Aorta (tissue), 5 donors: ENCODE measurements at regions not wholly inside any gene's neighbourhood (a gene's known extent, or its start where the extent isn't known, plus 50 kb on each side); places are given as distances from the start of the nearest gene placed in this dataset.

Experiments used
- ATAC-seq: fragments of 200-7000 bp; cut with Tn5 transposase; one replicate; pipeline ENCODE4 v1.9.1; 2022; ENCODE audit warnings: moderate library complexity; ENCODE audit not compliant: low FRiP score
- DNase-seq, 2 donors: peaks; one replicate each; pipeline ENCODE4 v3.0.0-alpha.2; 2020
- H3K27ac ChIP-seq, 2 donors: one replicate each; pipeline ENCODE4 v1.5.1; 2013; ENCODE audit warnings: low read length in 2 of 2, mild to moderate bottlenecking in 2 of 2, moderate library complexity in 2 of 2, control low read depth in 1 of 2, inconsistent platforms in 1 of 2, low read depth in 1 of 2
- H3K27me3 ChIP-seq, 2 donors: one replicate each; pipeline ENCODE4 v1.6.1; 2013; ENCODE audit warnings: control low read depth in 1 of 2, low read length in 1 of 2, mild to moderate bottlenecking in 1 of 2, moderate library complexity in 1 of 2; ENCODE audit not compliant: insufficient read depth in 2 of 2, control insufficient read depth in 1 of 2
- H3K36me3 ChIP-seq, 2 donors: one replicate each; pipeline ENCODE4 v1.6.1; 2013; ENCODE audit warnings: control low read depth in 1 of 2, low read length in 1 of 2, mild to moderate bottlenecking in 1 of 2; ENCODE audit not compliant: insufficient read depth in 2 of 2, control insufficient read depth in 1 of 2
- H3K4me1 ChIP-seq, 2 donors: one replicate each; pipeline ENCODE4 v1.6.1; 2013; ENCODE audit warnings: low read length in 2 of 2, control low read depth in 1 of 2, mild to moderate bottlenecking in 1 of 2, moderate library complexity in 1 of 2; ENCODE audit not compliant: insufficient read depth in 2 of 2, control insufficient read depth in 1 of 2
- H3K4me3 ChIP-seq, 2 donors: one replicate each; pipeline ENCODE4 v1.5.1; 2013; ENCODE audit warnings: low read length in 2 of 2, control low read depth in 1 of 2, mild to moderate bottlenecking in 1 of 2
- H3K9me3 ChIP-seq: one replicate; pipeline ENCODE4 v1.6.1; 2013; ENCODE audit warnings: mild to moderate bottlenecking, low read length; ENCODE audit not compliant: control insufficient read depth
- WGBS, 2 donors: extraction: QIAGEN DNeasy Blood & Tissue Kit; methylation state at CpG; one replicate each; pipeline ENCODE4 v1.1.7; 2013; 5-methylcytosine and 5-hydroxymethylcytosine counted together
- intact Hi-C, 2 donors: fragments of 100-400 bp; cut with DNase I; formaldehyde crosslinking; loops; one replicate each; pipeline versions ENCODE4 v1.14.2 to v1.15.0; 2022
- donor health status: healthy with polysubstance abuse.
- donor health status: Bipolar disorder and iron deficiency.
- donor health status: DM: no; HTN: no; CAD: no.
- donor health status: DM: no; HTN: no; CAD: no.
- donor health status: DM: yes; HTN: yes; CAD: no.

- no peak for ATAC-seq
- H3K36me3 ChIP-seq = no peaks in the 10 kb centered on the region
- 97% methylated on average over 7 of the region's 7 CpGs for WGBS, 2 donors
- no peak for DNase-seq
- no peaks in the 10 kb centered on the region for H3K9me3 ChIP-seq
- H3K27me3 ChIP-seq = no peaks in the 10 kb centered on the region
- intact Hi-C loops = no loop called here
- H3K27ac ChIP-seq = no peak overlapping the region
- H3K4me1 ChIP-seq = no peaks in the 10 kb centered on the region
- no peak overlapping the region for H3K4me3 ChIP-seq
Observed at GRCh38 chr20:50410343-50410742, 99.8 kb upstream of the PTPN1 start.

- no peaks in the 10 kb centered on the region for H3K27me3 ChIP-seq
- no peak overlapping the region for H3K4me3 ChIP-seq
- WGBS, 2 donors = 85 to 87% methylated on average over 6 of the region's 6 CpGs
- no peak overlapping the region for H3K27ac ChIP-seq
- DNase-seq (no peak), ATAC-seq (no peak)
- intact Hi-C loops = no loop called here
- no peaks in the 10 kb centered on the region for H3K9me3 ChIP-seq
- no peaks in the 10 kb centered on the region for H3K4me1 ChIP-seq
- H3K36me3 ChIP-seq = no peaks in the 10 kb centered on the region
Observed at GRCh38 chr20:50412069-50412468, 98.1 kb upstream of the PTPN1 start.

GRCh38 chr20:50412499-50412898 lies 97.7 kb upstream of the PTPN1 start:
- DNase-seq (no peak), ATAC-seq (no peak)
- Histone ChIP-seq H3K27ac (no peak overlapping the region), H3K27me3 (no peaks in the 10 kb centered on the region), H3K36me3 (no peaks in the 10 kb centered on the region), H3K9me3 (no peaks in the 10 kb centered on the region), H3K4me3 (no peak overlapping the region), H3K4me1 (no peaks in the 10 kb centered on the region)
- 92 to 97% methylated on average over 7 of the region's 7 CpGs for WGBS, 2 donors
- intact Hi-C loops = no loop called here

GRCh38 chr20:50413088-50413500 lies 97.1 kb upstream of the PTPN1 start:
- no peaks in the 10 kb centered on the region for H3K4me1 ChIP-seq
- 95 to 99% methylated on average over 6 of the region's 6 CpGs for WGBS, 2 donors
- H3K27me3 ChIP-seq = no peaks in the 10 kb centered on the region
- no peak overlapping the region for H3K27ac ChIP-seq
- ATAC-seq (no peak), DNase-seq (no peak)
- H3K4me3 ChIP-seq = no peak overlapping the region
- no peaks in the 10 kb centered on the region for H3K9me3 ChIP-seq
- intact Hi-C loops = no loop called here
- H3K36me3 ChIP-seq = no peaks in the 10 kb centered on the region

- Histone ChIP-seq H3K36me3 (no peaks in the 10 kb centered on the region), H3K9me3 (no peaks in the 10 kb centered on the region), H3K27ac (peak overlapping the region; percentile 89 to 96), H3K4me3 (no peak overlapping the region), H3K4me1 (no peaks in the 10 kb centered on the region), H3K27me3 (no peaks in the 10 kb centered on the region)
- peak; percentile 31 for ATAC-seq
- no peak for DNase-seq
- intact Hi-C loops = no loop called here
- 7 to 10% methylated on average over 5 of the region's 5 CpGs for WGBS, 2 donors
Observed at GRCh38 chr20:50415021-50415515, 95.1 kb upstream of the PTPN1 start.

- Histone ChIP-seq H3K9me3 (no peaks in the 10 kb centered on the region), H3K27me3 (no peaks in the 10 kb centered on the region), H3K36me3 (no peaks in the 10 kb centered on the region), H3K4me1 (no peaks in the 10 kb centered on the region), H3K27ac (peak overlapping the region; percentile 96 to 99), H3K4me3 (no peak overlapping the region)
- whole genome bisulfite sequencing, 2 donors = 8% methylated on average over 25 of the region's 25 CpGs
- intact Hi-C loops = no loop called here
- DNase-seq (peak; percentile 99 to 100), ATAC-seq (peak; percentile 97)
Observed at GRCh38 chr20:50415516-50416268, 94.5 kb upstream of the PTPN1 start.

- Histone ChIP-seq H3K4me1 (no peaks in the 10 kb centered on the region), H3K36me3 (no peaks in the 10 kb centered on the region), H3K27me3 (no peaks in the 10 kb centered on the region), H3K9me3 (no peaks in the 10 kb centered on the region), H3K27ac (peak overlapping the region; percentile 96 to 99), H3K4me3 (no peak overlapping the region)
- ATAC-seq (peak; percentile 3), DNase-seq (no peak)
- intact Hi-C loops = no loop called here
- 85 to 86% methylated on average over 14 of the region's 14 CpGs for WGBS, 2 donors
Observed at GRCh38 chr20:50416269-50417022, 93.7 kb upstream of the PTPN1 start.

- H3K4me1 ChIP-seq = no peaks in the 10 kb centered on the region
- no peak for DNase-seq
- no peaks in the 10 kb centered on the region for H3K27me3 ChIP-seq
- peak overlapping the region in 1 of 2 donors; percentile 99 for H3K27ac ChIP-seq
- no peaks in the 10 kb centered on the region for H3K9me3 ChIP-seq
- intact Hi-C loops = no loop called here
- WGBS, 2 donors = 65 to 74% methylated on average over 5 of the region's 5 CpGs
- no peaks in the 10 kb centered on the region for H3K36me3 ChIP-seq
- no peak overlapping the region for H3K4me3 ChIP-seq
- no peak for ATAC-seq
Observed at GRCh38 chr20:50417023-50417329, 93.2 kb upstream of the PTPN1 start.
